Muscle layer of duodenum (tissue), 2 donors: ENCODE measurements at regions not wholly inside any gene's neighbourhood (a gene's known extent, or its start where the extent isn't known, plus 50 kb on each side); places are given as distances from the start of the nearest gene placed in this dataset.
A peak's percentile ranks its signal among the peaks of the same experiment; 100 is the strongest.

Source experiments
- H3K27ac ChIP-seq: one replicate; pipeline ENCODE4 v1.7.0; 2013; ENCODE audit warnings: mild to moderate bottlenecking, low read length
- H3K27me3 ChIP-seq: one replicate; pipeline ENCODE4 v1.7.0; 2013; ENCODE audit warnings: low read depth, mild to moderate bottlenecking, control low read depth, low read length
- H3K36me3 ChIP-seq, 2 donors: one replicate each; pipeline ENCODE4 v1.7.0; 2013; ENCODE audit warnings: low read length in 2 of 2, control low read depth in 1 of 2, mild to moderate bottlenecking in 1 of 2; ENCODE audit not compliant: insufficient read depth in 2 of 2, control insufficient read depth in 1 of 2
- H3K4me1 ChIP-seq, 2 donors: one replicate each; pipeline ENCODE4 v1.7.0; 2013; ENCODE audit warnings: low read length in 2 of 2, mild to moderate bottlenecking in 2 of 2, control low read depth in 1 of 2, moderate library complexity in 1 of 2; ENCODE audit not compliant: insufficient read depth in 2 of 2, control insufficient read depth in 1 of 2
- H3K4me3 ChIP-seq, 2 donors: one replicate each; pipeline ENCODE4 v1.7.0; 2013; ENCODE audit warnings: low read length in 2 of 2, low read depth in 1 of 2, mild to moderate bottlenecking in 1 of 2
- H3K9me3 ChIP-seq, 2 donors: one replicate each; pipeline ENCODE4 v1.7.0; 2013; ENCODE audit warnings: low read length in 2 of 2, control low read depth in 1 of 2, mild to moderate bottlenecking in 1 of 2; ENCODE audit not compliant: control insufficient read depth in 1 of 2
- donor health status: healthy.

DNA sequence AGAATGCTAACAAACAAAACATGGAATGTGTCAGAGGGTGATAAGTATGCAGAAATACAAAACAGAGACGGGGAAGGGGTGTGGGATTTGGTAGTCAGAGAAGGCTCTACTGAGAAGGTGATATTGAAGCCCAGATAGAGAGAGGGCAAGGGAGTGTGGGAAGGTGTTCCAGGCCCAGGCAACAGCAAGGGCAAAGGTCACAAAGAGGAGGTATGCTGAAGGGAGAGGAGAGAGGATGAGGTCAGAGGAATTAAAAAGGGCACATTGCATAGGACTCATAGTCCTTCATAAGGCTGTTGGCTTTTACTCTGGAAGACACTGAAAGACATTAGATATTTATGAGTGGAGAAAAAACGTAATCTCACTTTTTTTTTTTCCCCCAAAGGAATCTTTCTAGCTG, 82.6 kb upstream of the TNIP3 start:
- Histone ChIP-seq H3K4me1 (no peaks in the 10 kb centered on the region), H3K27ac (no peak overlapping the region)

DNA sequence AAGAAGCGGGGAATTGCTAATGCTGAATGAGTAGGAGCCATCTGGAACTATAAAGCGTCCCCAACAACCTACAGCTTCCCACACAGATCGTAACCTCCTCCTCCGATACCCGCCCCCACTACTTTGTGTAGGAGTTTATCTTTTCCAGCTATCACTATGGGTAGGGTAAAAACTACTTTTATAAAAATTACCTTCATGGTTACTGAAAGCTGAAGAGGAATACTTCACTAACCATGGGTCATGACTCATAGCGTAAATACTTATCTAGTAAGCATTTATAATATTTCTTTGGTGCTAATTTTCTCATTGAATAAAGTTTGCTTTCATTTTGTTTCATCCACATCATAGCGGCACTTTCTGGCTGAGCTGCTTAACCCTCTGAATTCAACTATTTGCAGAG, 79.4 kb upstream of the TNIP3 start:
- Histone ChIP-seq H3K36me3 (no peaks in the 10 kb centered on the region), H3K27ac (no peak overlapping the region), H3K4me3 (peak overlapping the region in 1 of 2 donors; percentile 7), H3K9me3 (no peaks in the 10 kb centered on the region), H3K27me3 (no peaks in the 10 kb centered on the region), H3K4me1 (no peaks in the 10 kb centered on the region)

More for the DNA sequence above, 82.6 kb upstream of the TNIP3 start:
- Histone ChIP-seq H3K4me3 (no peak overlapping the region), H3K9me3 (no peaks in the 10 kb centered on the region), H3K27me3 (no peaks in the 10 kb centered on the region), H3K36me3 (no peaks in the 10 kb centered on the region)

DNA sequence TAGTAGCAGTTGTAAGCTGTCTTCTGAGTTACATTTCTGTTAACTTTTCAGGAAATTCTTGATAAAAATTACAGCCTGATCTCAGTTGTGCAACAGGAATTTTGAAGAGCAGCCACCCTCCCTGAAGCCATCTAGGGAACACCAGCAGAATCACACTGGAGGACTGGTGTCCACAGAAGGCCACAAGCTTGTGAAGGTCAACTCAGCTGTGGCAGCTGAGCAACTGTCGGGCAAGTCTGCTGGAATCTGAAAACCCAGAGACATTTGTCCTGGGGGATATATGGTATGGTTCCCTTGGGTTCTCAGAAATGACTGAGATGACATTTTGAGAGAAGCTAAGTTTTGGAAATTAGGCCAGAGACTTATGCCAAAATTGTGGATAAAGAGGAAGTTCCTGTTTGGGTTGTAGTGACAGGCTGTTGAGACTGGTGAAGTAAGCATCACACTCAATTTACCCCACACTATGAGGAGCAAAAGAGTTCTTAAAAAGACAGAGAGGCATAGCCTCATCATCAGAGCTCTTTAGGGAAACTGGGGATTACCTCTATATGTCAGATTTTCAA, 78.1 kb upstream of the TNIP3 start:
- Histone ChIP-seq H3K4me3 (no peak overlapping the region), H3K27ac (no peak overlapping the region), H3K4me1 (no peaks in the 10 kb centered on the region), H3K27me3 (no peaks in the 10 kb centered on the region), H3K36me3 (no peaks in the 10 kb centered on the region), H3K9me3 (no peaks in the 10 kb centered on the region)

DNA sequence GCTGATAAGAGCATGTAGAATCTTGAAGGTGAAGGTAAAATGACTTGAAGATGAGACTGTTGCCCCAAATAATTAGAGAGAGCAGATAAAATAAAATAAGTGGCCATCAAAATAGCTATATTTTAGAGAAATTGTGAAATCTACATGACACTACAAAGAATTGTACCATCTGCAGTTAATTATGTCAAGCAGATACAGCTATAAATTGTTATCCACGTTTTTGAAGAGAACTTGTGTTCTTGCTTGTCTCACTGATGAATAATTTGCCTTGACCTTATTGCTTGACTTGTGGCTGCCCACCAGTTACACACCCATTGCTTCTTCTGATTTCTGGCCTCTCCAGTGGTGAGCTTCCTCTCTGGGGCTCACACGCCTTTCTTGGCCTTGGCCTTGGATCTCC, 75.8 kb upstream of the TNIP3 start:
- Histone ChIP-seq H3K9me3 (no peaks in the 10 kb centered on the region), H3K36me3 (no peaks in the 10 kb centered on the region), H3K27ac (no peak overlapping the region), H3K27me3 (no peaks in the 10 kb centered on the region), H3K4me1 (no peaks in the 10 kb centered on the region), H3K4me3 (no peak overlapping the region)

DNA sequence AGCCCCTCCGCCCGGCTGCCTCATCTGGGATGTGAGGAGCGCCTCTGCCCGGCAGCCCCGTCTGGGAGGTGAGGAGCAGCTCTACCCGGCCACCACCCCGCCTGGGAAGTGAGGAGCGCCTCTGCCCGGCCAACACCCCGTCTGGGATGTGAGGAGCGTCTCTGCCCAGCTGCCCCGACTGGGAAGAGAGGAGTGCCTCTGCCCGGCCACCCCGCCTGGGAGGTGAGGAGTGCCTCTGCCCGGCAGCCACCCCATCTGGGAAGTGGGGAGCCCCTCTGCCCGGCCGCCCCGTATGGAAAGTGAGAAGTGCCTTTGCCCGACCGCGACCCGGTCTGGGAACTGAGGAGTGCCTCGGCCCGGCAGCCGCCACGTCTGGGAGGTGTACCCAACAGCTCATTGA, 74.3 kb upstream of the TNIP3 start:
- H3K4me3 ChIP-seq, result no peak overlapping the region
- H3K9me3 ChIP-seq, result no peaks in the 10 kb centered on the region
- no peaks in the 10 kb centered on the region for H3K36me3 ChIP-seq
- H3K4me1 ChIP-seq, result no peaks in the 10 kb centered on the region
- H3K27me3 ChIP-seq, result no peaks in the 10 kb centered on the region
- no peak overlapping the region for H3K27ac ChIP-seq

DNA sequence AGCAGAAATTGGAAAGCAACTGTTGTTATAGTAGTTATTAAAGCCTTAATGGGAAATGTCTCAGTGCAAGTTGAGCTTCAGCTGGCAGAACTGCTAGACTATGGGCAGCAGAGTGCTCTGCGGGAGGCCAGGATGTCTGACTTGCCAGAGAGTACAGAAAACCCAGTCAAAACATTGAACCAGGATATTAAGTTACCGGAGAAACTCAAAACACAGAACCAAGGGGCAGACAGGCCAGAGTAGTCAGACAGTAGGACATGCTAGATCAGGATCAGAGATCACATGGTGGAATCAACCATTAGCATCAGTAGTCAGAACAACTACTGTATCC, 72.9 kb upstream of the TNIP3 start:
- H3K4me1 ChIP-seq, result no peaks in the 10 kb centered on the region
- H3K36me3 ChIP-seq, result no peaks in the 10 kb centered on the region
- no peak overlapping the region for H3K27ac ChIP-seq
- no peaks in the 10 kb centered on the region for H3K27me3 ChIP-seq
- no peaks in the 10 kb centered on the region for H3K9me3 ChIP-seq
- no peak overlapping the region for H3K4me3 ChIP-seq

DNA sequence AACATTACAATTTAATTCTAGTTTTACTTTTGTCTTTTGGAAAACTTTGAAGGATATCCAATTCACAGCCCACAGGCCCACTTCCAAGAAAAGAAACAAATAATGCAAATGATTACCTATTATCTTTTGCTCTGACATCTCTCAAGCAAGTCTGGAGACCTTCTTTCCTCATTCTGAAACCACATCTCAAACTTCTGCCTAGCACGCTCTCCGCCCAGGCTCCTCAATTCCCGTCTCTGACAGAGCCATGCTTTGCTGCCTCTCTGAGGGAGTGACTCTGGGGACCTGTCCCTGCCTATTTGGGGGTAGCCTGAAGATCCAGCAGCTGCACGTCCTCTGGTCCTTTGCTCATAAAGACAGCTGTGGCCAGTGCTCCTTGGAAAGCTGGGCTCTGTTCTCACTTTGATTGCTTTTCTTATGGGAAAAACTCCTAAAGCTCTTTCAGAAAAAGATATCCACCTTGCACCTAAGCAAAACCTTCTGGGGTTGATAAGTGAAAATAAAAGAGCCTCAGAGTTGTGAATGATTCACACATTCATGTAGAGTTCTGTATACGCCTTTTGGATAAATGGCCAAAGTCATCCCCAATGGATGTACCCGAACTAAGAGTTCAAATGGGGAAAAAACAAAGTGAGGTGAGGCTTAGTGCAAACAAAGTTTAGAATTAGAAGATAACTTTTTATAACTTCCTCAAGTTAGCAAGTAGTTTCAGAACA, 72.4 kb upstream of the TNIP3 start:
- H3K27ac ChIP-seq, result no peak overlapping the region
- no peaks in the 10 kb centered on the region for H3K9me3 ChIP-seq
- H3K4me1 ChIP-seq, result no peaks in the 10 kb centered on the region
- no peaks in the 10 kb centered on the region for H3K27me3 ChIP-seq
- no peaks in the 10 kb centered on the region for H3K36me3 ChIP-seq
- no peak overlapping the region for H3K4me3 ChIP-seq

DNA sequence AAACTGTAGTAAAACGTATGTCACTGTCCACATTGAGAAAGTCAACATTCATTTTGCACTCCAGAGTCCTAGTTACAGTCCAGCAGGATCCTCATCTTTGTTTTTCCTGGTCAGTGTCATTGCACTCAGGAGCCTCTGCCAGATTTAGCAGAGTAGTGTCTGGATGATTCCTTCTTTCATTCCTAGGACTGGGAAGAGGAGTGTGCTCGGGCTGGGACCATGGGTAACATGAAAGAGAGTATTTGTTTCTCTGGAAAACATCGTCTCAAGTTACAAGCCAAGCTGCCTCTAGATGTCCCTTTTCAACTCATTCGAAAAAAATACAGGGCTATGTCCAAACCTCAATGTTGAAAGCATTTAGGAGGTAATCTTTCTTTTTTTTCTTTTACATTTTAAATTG, 69.9 kb upstream of the TNIP3 start:
- Histone ChIP-seq H3K4me3 (no peak overlapping the region), H3K36me3 (no peaks in the 10 kb centered on the region), H3K4me1 (no peaks in the 10 kb centered on the region), H3K9me3 (no peaks in the 10 kb centered on the region), H3K27me3 (no peaks in the 10 kb centered on the region), H3K27ac (no peak overlapping the region)

DNA sequence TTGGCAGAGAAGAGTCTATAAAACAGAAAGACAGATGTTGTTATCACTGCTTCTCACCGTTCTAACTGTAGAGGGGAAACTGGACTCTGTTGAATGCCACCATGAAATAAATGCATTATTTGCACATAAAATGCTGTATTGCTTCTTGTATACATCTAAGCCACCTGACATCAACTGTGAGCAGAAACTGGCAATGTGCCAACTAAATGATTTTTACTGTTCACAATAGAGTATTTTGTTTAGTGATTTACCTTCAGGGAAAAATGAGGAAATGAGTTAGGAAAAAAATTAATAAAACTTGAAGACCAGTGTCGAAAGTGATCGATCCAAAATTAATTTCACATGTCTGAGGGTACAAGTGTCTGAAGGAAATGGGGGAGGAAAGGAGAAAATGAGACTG, 65.9 kb upstream of the TNIP3 start:
- no peaks in the 10 kb centered on the region for H3K27me3 ChIP-seq
- H3K36me3 ChIP-seq, result no peaks in the 10 kb centered on the region
- no peaks in the 10 kb centered on the region for H3K9me3 ChIP-seq
- H3K27ac ChIP-seq, result no peak overlapping the region
- no peaks in the 10 kb centered on the region for H3K4me1 ChIP-seq
- H3K4me3 ChIP-seq, result no peak overlapping the region

DNA sequence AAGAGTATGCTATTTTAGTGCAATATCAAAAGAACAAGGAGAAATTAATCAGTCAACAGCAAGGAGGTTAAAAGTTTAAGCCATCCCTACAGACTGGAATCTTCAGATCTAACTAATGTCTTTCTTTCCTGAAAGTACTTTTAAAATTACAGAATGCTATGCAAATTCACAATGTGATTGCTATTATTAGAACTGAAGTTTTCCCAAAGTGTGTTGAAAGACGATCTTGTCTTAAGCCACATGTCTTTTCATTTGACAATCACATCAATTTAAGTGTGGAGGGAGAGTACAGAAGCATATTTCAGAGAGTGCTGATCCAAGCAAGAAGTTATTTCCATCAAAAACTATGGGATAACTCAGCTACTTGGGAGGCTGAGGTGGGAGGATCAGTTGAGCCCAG, 64.7 kb upstream of the TNIP3 start:
- Histone ChIP-seq H3K9me3 (no peaks in the 10 kb centered on the region), H3K36me3 (no peaks in the 10 kb centered on the region), H3K27me3 (no peaks in the 10 kb centered on the region), H3K27ac (no peak overlapping the region), H3K4me3 (no peak overlapping the region), H3K4me1 (no peaks in the 10 kb centered on the region)

DNA sequence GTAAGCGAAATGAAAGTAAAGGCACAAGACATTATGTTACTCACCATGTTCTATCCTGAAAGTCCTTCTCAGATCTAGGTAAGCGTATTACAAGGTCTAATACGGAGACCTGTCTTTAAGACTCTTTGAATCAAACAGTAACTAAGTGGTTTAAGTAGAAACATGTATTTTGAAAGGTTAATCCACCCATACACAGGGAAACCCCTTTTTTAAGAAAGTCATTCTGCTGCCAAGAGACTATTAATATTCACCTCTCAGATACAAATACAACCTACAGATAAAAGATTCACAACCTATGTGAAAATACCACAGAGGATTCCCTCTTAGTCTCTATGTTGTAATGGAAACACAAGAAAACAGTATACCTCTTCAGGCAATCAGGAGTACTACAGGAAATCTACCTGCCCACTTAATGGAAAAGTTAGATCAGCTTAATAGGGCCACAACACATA, 63.2 kb upstream of the TNIP3 start:
- Histone ChIP-seq H3K27ac (peak overlapping the region; percentile 29), H3K36me3 (no peaks in the 10 kb centered on the region), H3K9me3 (no peaks in the 10 kb centered on the region), H3K4me3 (no peak overlapping the region), H3K4me1 (no peaks in the 10 kb centered on the region), H3K27me3 (no peaks in the 10 kb centered on the region)

DNA sequence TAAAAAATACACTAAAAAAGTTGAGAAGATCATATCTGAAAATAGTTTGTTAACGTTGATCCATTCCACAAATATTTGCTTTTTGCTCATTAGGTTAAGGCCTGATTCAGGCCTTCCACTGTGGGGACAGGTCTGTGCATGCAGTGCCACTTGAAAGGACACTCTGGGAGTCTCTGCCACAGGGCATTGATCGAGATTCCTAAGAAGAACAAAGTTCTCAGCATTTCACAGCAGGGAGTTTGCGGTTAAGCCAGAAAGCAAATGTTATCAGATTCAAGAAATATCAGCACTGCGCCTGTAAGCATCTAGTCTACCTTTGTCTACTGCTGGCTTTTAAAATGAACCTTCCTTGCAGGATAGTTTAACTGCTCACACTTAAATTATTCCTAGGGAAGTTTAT, 62.2 kb upstream of the TNIP3 start:
- no peaks in the 10 kb centered on the region for H3K4me1 ChIP-seq
- H3K27ac ChIP-seq, result no peak overlapping the region
- H3K36me3 ChIP-seq, result no peaks in the 10 kb centered on the region
- no peaks in the 10 kb centered on the region for H3K9me3 ChIP-seq
- H3K4me3 ChIP-seq, result no peak overlapping the region
- H3K27me3 ChIP-seq, result no peaks in the 10 kb centered on the region
